Suprapubic skin (tissue), 3 donors: ENCODE measurements at regions not wholly inside any gene's neighbourhood (a gene's known extent, or its start where the extent isn't known, plus 50 kb on each side); places are given as distances from the start of the nearest gene placed in this dataset.
"Not testable (repeated sequence)": the region's sequence is repeated elsewhere in the genome, so short reads cannot be mapped to it uniquely, and the experiment has no call there.

Experiments
- CTCF ChIP-seq, 2 donors: fragments of 200-600 bp in 1 of 2; fragments of 450-650 bp in 1 of 2; sonication (generic) in 1 of 2; IDR thresholded peaks; one replicate each; pipeline ENCODE4 v1.5.1; 2016 to 2019; ENCODE audit warnings: antibody characterized with exemption in 2 of 2, mild to moderate bottlenecking in 1 of 2, moderate library complexity in 1 of 2
- POLR2A ChIP-seq, 2 donors: fragments of 450-650 bp; IDR thresholded peaks; one replicate each; pipeline ENCODE4 v1.6.1; 2017; ENCODE audit warnings: antibody characterized with exemption in 2 of 2, mild to moderate bottlenecking in 2 of 2, moderate library complexity in 2 of 2

DNA sequence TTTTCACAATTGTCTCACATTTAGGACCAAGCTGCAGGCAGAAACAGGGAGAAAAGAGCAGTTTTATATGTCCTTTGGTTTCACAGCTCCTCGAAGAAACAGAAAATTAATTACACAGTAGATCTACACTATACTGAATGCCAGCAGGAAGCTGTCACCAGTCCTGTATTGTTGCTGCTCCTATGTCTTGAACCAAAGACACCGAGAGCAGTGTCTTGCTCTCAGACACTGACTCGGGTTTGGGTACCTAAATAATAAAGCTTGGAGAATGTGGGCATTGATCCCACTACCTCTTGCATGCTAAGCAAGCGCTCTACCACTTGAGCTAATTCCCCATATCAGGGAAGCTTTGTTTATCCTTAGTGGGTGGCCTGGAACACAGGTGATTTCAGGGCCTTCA lies 168.4 kb upstream of the ZNF322 start:
- TF ChIP-seq CTCF, POLR2A (IDR thresholded peaks at IDR 0.05): not testable (repeated sequence)
